Stimulated activated CD8-positive, alpha-beta memory T cell treated with anti-CD3 and anti-CD28 coated beads, Interleukin-7, amount 100 ng/mL, for 48 hours (primary cell): ENCODE measurements at regions not wholly inside any gene's neighbourhood (a gene's known extent, or its start where the extent isn't known, plus 50 kb on each side); places are given as distances from the start of the nearest gene placed in this dataset.
"Not testable (repeated sequence)": the region's sequence is repeated elsewhere in the genome, so short reads cannot be mapped to it uniquely, and the experiment has no call there.

ENCODE experiments used
- DNase-seq, 2 donors: peaks; one replicate each; pipeline ENCODE4 v3.0.0-alpha.2; 2020; ENCODE audit warnings: low read depth in 1 of 2; ENCODE audit errors: extremely low read depth in 1 of 2

GRCh38 chr4:19021617-19022016 is 1000.1 kb upstream of the LCORL start:
- no peak for DNase-seq

GRCh38 chr4:19016550-19016949 is 995.0 kb upstream of the LCORL start:
- DNase-seq = not testable (repeated sequence)

DNA sequence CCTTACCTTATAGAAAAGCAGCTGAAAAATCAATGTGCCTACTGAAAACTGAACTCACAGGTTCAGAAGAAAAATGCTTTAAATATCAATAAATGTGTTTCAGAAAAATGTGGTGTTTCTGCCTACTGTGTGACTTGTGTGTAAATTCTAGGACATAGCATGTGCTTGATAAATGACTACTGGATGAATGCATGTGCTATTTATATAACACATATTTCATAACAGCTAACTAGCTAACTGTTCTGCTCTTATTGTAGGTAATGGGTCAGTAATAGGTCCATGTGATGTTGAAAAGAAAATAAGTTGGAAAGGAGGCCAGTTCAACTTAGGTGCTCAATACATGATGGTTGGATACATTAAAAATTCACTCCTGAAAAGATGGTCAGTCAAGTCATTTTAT is 993.0 kb upstream of the LCORL start:
- no peak for DNase-seq

GRCh38 chr4:19010761-19011160 is 989.2 kb upstream of the LCORL start:
- DNase-seq = no peak

- DNase-seq = no peak
Observed at GRCh38 chr4:19009881-19010280, 988.3 kb upstream of the LCORL start.

DNA sequence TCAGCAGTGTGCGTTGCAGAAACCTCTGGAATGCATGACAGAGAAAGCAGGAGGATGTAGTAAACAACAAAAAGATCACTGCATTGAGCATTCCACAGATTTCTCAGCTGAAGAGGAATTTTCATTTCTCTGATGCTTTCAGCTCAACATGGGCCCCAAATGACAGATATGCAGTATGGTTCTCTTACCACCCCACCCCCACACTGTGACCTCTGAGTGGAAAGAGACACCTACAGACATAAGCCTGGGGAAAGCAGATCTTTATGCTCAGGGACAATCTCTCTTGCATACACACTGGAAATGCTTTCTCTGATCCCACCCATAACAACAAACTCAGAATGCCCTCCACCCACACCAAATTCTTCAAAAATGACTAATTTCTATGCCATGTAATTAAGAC is 983.7 kb upstream of the LCORL start:
- DNase-seq = no peak

GRCh38 chr4:19002170-19002569 is 980.6 kb upstream of the LCORL start:
- no peak for DNase-seq

DNA sequence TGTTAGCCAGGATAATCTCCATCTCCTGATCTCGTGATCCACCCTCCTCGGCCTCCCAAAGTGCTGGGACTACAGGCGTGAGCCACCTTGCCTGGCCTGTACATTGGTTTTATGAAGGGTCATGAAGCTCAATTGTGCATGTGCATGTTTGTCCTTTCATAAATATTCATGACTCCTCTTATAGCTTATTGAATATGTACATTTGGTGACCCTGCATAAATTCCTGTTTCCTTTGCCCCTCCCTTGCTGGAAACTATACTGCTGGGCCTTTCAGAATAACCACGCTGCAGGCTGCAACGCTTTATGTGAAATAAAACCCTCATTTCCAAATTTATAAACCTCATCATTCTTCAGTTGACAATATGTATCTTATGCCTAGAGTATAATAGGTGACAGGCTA is 978.0 kb upstream of the LCORL start:
- DNase-seq = no peak

- DNase-seq = no peak
Observed at GRCh38 chr4:18981234-18981615, 959.7 kb upstream of the LCORL start.

DNA sequence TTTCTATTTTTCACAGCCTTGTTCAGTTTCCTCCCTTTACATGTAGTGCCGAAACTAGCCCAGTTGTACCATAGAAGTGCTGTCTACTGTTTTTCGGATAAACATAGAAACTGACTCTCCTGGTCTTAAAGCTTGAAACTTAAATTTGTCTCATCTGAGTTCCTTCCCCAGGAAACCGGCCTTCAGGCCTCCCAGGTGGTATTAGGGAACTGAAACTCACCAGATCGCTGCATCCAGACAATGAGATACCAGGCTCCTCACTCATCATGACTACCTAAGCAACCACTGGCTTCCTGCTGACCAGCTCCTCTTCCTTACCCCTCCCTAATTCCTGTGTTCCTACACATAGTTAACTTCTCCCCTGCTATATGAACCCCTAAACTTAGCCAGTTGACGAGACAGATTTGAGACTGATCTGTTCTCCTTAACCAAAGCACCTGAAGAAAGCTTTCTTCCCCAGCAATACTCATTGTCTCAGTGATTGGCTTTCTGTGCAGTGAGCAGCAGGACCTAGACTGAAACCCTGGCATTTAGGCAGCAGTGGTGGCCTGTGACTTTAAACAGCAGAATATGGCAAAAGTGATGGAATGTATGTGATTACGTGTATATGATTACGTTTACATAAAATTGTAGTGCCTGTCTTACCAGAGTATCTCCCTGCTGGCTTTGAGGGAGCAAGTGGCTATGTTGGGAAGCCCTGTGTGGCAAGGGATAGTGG is 959.1 kb upstream of the LCORL start:
- no peak for DNase-seq

GRCh38 chr4:18976884-18977283 is 955.3 kb upstream of the LCORL start:
- DNase-seq = no peak

DNA sequence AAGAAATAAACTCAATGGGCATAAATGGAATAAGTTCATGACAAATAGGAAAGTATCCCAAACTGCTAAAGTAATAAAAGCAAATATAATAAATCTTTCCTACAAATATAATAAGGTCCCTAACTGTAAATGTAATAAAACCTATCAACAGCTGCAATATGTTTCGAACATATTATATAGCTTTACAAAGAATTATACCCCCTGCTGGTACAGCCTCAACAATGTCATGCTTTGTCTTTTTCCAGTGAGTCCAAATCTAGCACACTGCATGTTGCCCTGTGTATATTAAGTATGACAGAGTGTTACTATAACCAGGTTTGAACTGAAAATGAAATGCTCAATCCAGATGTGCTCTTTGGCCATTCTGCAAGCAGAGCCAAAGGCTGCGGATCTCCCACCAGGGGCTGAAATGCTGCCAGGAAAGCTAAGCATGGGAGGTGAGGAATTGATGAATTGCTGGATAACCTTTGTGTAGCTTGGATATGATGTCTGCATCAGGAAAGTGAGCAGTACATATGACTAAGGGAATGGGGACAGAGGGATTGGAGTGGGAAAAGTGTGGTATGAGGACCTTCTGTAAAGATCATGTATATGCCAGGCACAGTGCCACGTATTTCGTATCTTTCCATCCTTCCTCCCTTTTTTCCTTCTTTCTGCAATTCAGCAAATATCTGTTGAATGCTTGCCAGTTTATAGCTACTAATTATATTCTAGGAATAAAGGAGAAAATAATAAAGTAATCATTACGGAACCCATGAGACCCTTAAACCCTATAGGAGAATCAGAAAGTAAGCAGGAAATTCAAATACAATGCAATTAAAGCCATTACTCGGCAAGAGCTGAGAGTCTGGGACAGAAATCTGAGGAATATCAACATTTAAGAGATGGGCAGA is 954.6 kb upstream of the LCORL start:
- DNase-seq = no peak

GRCh38 chr4:18973296-18973695 is 951.7 kb upstream of the LCORL start:
- DNase-seq = no peak

DNA sequence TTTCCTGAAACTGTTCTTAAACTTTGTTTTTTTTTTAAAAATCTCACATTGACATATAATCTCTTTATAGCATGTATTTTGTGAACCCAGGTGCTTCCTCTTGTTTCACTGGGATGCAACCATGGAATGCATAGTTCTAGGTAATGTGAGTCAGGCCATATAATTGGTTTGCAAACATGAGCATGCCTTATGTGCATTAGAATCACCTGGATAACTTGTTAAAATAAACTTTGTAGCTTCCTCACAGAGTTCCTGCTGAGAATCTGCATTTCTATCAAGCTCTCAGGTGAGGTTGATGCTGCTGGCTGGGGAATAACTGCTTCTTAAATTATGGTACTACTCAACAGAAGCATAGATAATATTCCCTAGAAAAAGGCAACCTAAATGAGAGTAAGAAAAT is 940.3 kb upstream of the LCORL start:
- DNase-seq = no peak

DNA sequence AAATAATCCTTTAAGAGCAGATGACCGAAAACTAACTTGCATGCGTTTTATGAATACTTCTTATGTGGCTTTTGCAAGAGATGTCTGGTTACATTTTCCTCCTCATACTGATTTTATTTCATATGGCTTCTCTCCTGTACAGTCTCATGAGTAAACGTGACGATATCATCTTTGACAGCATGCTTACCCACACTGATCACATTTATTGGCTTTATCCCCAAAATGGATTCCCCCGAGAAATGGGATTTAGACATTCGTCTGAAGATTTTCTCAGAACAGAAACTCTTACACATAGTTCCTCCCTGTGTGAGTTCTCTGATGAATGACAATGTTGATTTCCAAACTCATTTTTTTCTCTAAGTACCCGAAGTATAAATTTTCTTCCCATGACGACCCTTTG is 939.7 kb upstream of the LCORL start:
- no peak for DNase-seq

GRCh38 chr4:18957716-18958115 is 936.2 kb upstream of the LCORL start:
- DNase-seq = no peak

DNA sequence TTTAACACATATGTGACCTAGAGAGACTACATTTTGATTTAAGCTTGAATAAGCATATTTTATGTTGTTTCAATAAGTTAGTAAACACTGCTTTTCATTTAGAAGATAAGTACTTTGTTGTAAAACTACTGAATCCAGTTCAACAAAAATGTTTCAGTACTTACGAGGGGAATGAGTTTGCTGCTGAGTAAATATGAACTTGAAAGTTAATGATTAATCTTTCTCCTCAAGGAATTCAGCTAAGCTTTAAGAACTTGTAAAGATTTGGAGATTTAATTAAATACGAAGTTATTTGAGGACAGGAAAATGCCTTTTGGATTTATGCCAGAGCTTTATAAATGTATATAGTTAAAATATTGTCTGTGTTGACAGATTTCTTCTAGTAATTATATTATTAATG is 933.0 kb upstream of the LCORL start:
- DNase-seq = no peak

DNA sequence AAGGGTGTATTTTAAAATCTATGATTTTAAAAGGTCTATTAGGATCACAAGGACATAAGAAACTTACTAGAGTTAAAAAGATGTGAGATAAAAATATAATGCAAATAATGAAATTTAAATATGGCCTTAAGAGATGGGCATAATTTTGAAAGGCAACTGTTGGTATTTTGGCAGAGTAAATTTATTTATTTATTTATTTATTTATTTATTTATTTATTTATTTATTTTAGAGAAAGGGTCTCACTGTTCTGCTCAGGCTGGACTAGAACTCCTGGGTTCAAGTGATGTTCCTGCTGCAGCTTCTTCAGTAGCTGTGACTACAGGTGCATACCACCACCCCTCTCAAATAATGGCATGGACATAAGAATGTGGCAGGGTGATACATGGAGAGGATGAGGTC is 932.1 kb upstream of the LCORL start:
- DNase-seq = no peak

- no peak for DNase-seq
Observed at GRCh38 chr4:18945464-18945863, 923.9 kb upstream of the LCORL start.

DNA sequence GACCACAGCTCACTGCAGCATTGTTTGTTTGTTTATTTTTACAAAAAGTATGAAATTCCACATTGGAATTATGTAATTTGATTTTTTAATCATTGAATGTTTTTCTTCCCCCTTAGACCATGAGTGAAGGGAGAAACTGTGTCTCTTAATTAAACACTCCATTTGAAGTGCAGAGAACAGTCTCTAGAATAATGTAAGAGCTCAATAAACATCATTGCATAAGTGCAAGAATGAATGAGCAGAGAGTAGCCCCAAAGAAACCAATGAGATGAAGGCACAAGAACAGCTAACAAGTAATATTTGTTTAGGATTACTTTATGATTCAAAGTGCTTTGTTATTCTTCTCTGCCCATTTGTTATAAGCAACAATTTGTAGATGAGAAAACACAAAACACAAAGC is 921.3 kb upstream of the LCORL start:
- no peak for DNase-seq

DNA sequence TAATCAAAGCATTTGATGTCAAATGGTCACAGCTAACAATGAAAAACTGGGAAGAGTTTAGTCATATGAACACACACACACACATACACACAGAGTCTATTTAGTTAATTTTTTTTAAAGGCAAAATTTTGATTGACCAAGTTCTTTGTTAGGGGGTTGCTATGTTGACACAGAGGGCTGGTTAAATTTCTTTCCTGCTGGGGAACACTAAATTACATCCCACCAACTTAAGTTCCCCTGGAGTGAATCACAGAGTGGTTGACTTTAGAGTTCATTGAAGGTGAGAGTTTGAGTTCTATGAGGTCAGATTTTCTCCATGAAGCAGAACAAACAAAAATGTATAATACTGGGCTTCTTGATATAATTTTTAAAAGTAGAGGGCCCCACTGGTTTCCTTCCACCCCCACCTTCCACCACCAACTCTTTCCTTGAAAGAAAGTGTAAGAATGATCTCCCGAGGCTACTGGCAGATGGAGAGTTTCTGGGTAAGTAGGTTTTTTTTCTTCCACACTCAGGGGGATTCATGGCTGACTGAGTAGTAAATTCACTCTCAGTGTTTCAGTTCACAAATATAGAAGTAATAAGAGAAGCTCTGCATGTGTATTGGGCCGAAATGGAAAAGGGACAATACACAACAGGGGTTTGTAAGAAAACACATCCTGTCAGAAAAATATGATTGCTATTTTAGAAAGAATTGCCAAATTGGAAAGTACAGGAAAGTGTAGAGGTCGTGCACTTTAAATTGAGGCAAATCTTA is 917.0 kb upstream of the LCORL start:
- no peak for DNase-seq

- no peak for DNase-seq
Observed at GRCh38 chr4:18937746-18938145, 916.2 kb upstream of the LCORL start.
